ENCODE measurements at regions not wholly inside any gene's neighbourhood (a gene's known extent, or its start where the extent isn't known, plus 50 kb on each side); places are given as distances from the start of the nearest gene placed in this dataset.

- H3K4me1 Mint-ChIP-seq (ENCODE audit: insufficient read depth, unreplicated experiment), result no peaks in the 10 kb centered on the region
- H3K27ac Mint-ChIP-seq (ENCODE audit: low read depth, unreplicated experiment), result no peak overlapping the region
- H3K9me3 Mint-ChIP-seq (ENCODE audit: unreplicated experiment), result no peaks in the 10 kb centered on the region
- TF ChIP-seq CTCF (IDR thresholded peaks at IDR 0.05; ENCODE audit: unreplicated experiment), result no peak
- H3K4me3 Mint-ChIP-seq (ENCODE audit: unreplicated experiment), result no peak overlapping the region
- ChIA-PET POLR2A (interaction anchor here (1.0 kb wide), 1 partner anchor 9 kb away, joined by 3 read pairs; no protein-coding TSS in a partner anchor), CTCF (interaction anchor here (0.5 to 0.8 kb wide), 4 partner anchors 10 to 614 kb away, joined by 3 to 5 read pairs (median 3); no protein-coding TSS in a partner anchor)
- DNase-seq (ENCODE audit: unreplicated experiment), result no peak
- H3K27me3 Mint-ChIP-seq (ENCODE audit: insufficient read depth, unreplicated experiment), result no peaks in the 10 kb centered on the region
- no peaks in the 10 kb centered on the region for H3K36me3 Mint-ChIP-seq (ENCODE audit: insufficient read depth, unreplicated experiment)
- intact Hi-C loops (cut with micrococcal nuclease), result no loop called here
- no TSS peak for BruUV-seq (replicated peaks)
Measured at GRCh38 chr5:167065794-167066193, 1225.7 kb upstream of the WWC1 start.

DNA sequence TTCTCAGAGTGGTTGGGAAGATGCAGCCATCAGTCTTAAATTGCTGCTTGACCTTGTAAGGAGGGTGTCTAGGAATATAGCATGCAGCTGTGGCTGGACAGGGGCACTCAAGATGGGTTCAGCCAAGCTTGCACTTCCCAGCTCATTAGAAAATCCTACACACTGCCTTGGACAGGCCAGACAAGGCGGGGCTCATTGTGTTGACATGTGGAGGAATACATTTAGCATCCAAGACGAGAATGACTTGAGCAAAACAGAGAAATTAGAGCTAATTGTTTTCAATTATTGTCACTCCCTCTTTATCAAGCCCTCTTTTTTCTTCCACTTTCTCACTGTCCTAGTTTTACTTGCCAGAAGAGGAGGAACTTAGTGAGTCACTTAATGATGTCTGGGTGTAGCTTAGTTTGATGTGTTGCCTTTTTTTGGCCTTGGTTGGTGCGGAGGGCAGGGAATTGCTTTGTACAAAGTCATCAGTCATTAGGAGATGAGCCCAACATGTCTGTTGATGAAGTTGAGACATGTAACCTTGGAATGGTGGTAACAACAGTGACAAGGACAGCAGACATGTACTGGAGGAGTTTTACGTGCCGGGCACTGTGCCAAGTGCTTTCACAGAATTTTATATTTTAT is 1219.3 kb upstream of the WWC1 start:
- Mint-ChIP-seq H3K9me3 (ENCODE audit: unreplicated experiment) (no peaks in the 10 kb centered on the region), H3K27me3 (ENCODE audit: insufficient read depth, unreplicated experiment) (no peaks in the 10 kb centered on the region), H3K27ac (ENCODE audit: low read depth, unreplicated experiment) (no peak overlapping the region), H3K36me3 (ENCODE audit: insufficient read depth, unreplicated experiment) (no peaks in the 10 kb centered on the region), H3K4me1 (ENCODE audit: insufficient read depth, unreplicated experiment) (peaks cover 6% of the 10 kb centered on the region), H3K4me3 (ENCODE audit: unreplicated experiment) (no peak overlapping the region)
- intact Hi-C loops (cut with micrococcal nuclease), result no loop called here
- POLR2A ChIA-PET, result interaction anchor here (1.0 kb wide), 1 partner anchor 496 kb away, joined by 3 read pairs; no protein-coding TSS in a partner anchor
- DNase-seq (ENCODE audit: unreplicated experiment), result peak; percentile 51
- CTCF ChIA-PET, result interaction anchor here (0.6 to 1.6 kb wide), 3 partner anchors 13 to 494 kb away, joined by 3 to 4 read pairs (median 4); no protein-coding TSS in a partner anchor
- TF ChIP-seq CTCF (IDR thresholded peaks at IDR 0.05; ENCODE audit: unreplicated experiment), result no peak
- BruUV-seq (replicated peaks), result no TSS peak

DNA sequence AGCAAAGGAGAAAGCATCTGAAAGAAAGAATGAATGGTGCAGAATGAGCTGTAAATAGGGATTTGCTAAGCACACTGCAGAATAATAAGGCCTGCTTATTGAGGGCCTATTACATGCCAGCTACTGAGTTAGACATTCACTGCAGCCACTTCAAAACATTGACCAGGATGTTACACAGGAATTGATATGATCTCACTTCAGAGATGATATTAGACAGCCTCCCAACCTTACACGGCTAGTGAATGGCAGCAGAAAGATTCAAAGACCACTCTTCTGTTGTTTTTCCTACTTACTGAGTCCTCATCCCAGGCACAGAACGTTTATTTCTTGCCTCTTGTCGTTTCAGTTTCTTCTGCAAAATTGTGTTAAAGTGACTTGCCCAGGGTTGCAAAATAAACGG is 1209.9 kb upstream of the WWC1 start:
- no peaks in the 10 kb centered on the region for H3K4me1 Mint-ChIP-seq (ENCODE audit: insufficient read depth, unreplicated experiment)
- no peaks in the 10 kb centered on the region for H3K27me3 Mint-ChIP-seq (ENCODE audit: insufficient read depth, unreplicated experiment)
- DNase-seq (ENCODE audit: unreplicated experiment), result no peak
- ChIA-PET POLR2A (interaction anchor here (0.6 to 0.7 kb wide), 3 partner anchors 18 to 371 kb away, joined by 3 to 4 read pairs (median 3); no protein-coding TSS in a partner anchor), CTCF (no interaction called here)
- intact Hi-C loops (cut with micrococcal nuclease), result no loop called here
- H3K27ac Mint-ChIP-seq (ENCODE audit: low read depth, unreplicated experiment), result no peak overlapping the region
- BruUV-seq (replicated peaks), result no TSS peak
- H3K4me3 Mint-ChIP-seq (ENCODE audit: unreplicated experiment), result no peak overlapping the region
- H3K36me3 Mint-ChIP-seq (ENCODE audit: insufficient read depth, unreplicated experiment), result no peaks in the 10 kb centered on the region
- TF ChIP-seq CTCF (IDR thresholded peaks at IDR 0.05; ENCODE audit: unreplicated experiment), result no peak
- no peaks in the 10 kb centered on the region for H3K9me3 Mint-ChIP-seq (ENCODE audit: unreplicated experiment)

DNA sequence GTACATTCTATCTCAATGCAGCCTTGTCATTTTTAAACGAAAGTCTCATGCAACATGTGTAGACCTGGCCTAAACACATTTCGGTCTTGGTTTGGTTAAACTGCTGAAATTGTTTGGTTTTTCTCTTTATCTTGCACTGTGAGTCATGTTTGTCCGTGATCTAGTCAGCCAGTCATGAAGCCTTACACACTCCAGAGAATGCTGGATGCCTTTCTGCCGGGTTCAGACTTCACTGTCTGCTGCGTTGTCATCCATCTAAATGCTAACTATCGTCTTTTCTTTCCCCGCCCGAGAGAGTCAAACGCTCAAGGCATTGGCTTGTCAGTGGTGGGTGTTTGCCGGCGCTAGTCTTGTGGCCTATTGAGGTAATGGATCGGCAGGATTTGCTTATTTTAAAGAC is 1194.6 kb upstream of the WWC1 start:
- no peak for DNase-seq (ENCODE audit: unreplicated experiment)
- Mint-ChIP-seq H3K27me3 (ENCODE audit: insufficient read depth, unreplicated experiment) (no peaks in the 10 kb centered on the region), H3K9me3 (ENCODE audit: unreplicated experiment) (peaks cover 7% of the 10 kb centered on the region), H3K27ac (ENCODE audit: low read depth, unreplicated experiment) (no peak overlapping the region), H3K36me3 (ENCODE audit: insufficient read depth, unreplicated experiment) (no peaks in the 10 kb centered on the region), H3K4me3 (ENCODE audit: unreplicated experiment) (no peak overlapping the region), H3K4me1 (ENCODE audit: insufficient read depth, unreplicated experiment) (no peaks in the 10 kb centered on the region)
- ChIA-PET CTCF (no interaction called here), POLR2A (no interaction called here)
- no peak for TF ChIP-seq CTCF (IDR thresholded peaks at IDR 0.05; ENCODE audit: unreplicated experiment)
- no TSS peak for BruUV-seq (replicated peaks)
- intact Hi-C loops (cut with micrococcal nuclease), result no loop called here

All from MCF 10A (cell line).